ENCODE measurements at regions not wholly inside any gene's neighbourhood (a gene's known extent, or its start where the extent isn't known, plus 50 kb on each side); places are given as distances from the start of the nearest gene placed in this dataset.

GRCh38 chr2:118589721-118590120 lies 257.7 kb downstream of the EN1 start:
- DNase-seq (ENCODE audit: low read depth in 2 of 2), result no peak
- TF ChIP-seq CTCF (IDR thresholded peaks at IDR 0.05; ENCODE audit: low read depth, low read length), result no peak
- H3K4me3 ChIP-seq (replicated peaks in 1 of 2; ENCODE audit: low read depth in 2 of 2, low read length in 2 of 2), result no peak overlapping the region

- no peak for TF ChIP-seq CTCF (IDR thresholded peaks at IDR 0.05; ENCODE audit: low read depth, low read length)
- no peak overlapping the region for H3K4me3 ChIP-seq (replicated peaks in 1 of 2; ENCODE audit: low read depth in 2 of 2, low read length in 2 of 2)
- no peak for DNase-seq (ENCODE audit: low read depth in 2 of 2)
Measured at GRCh38 chr2:118588850-118589249, 258.6 kb downstream of the EN1 start.

- TF ChIP-seq CTCF (IDR thresholded peaks at IDR 0.05; ENCODE audit: low read depth, low read length), result no peak
Measured at GRCh38 chr2:118586312-118586711, 261.1 kb downstream of the EN1 start.

GRCh38 chr2:118584877-118585276 lies 262.6 kb downstream of the EN1 start:
- no peak for TF ChIP-seq CTCF (IDR thresholded peaks at IDR 0.05; ENCODE audit: low read depth, low read length)
- no peak for DNase-seq (ENCODE audit: low read depth in 2 of 2)
- H3K4me3 ChIP-seq (replicated peaks in 1 of 2; ENCODE audit: low read depth in 2 of 2, low read length in 2 of 2), result no peak overlapping the region

More at GRCh38 chr2:118586312-118586711, 261.1 kb downstream of the EN1 start:
- no peak overlapping the region for H3K4me3 ChIP-seq (replicated peaks in 1 of 2; ENCODE audit: low read depth in 2 of 2, low read length in 2 of 2)
- DNase-seq (ENCODE audit: low read depth in 2 of 2), result no peak

GRCh38 chr2:118584062-118584749 lies 263.2 kb downstream of the EN1 start:
- DNase-seq (ENCODE audit: low read depth in 2 of 2), result no peak
- no peak for TF ChIP-seq CTCF (IDR thresholded peaks at IDR 0.05; ENCODE audit: low read depth, low read length)
- no peak overlapping the region for H3K4me3 ChIP-seq (replicated peaks in 1 of 2; ENCODE audit: low read depth in 2 of 2, low read length in 2 of 2)

- H3K4me3 ChIP-seq (replicated peaks in 1 of 2; ENCODE audit: low read depth in 2 of 2, low read length in 2 of 2), result no peak overlapping the region
- TF ChIP-seq CTCF (IDR thresholded peaks at IDR 0.05; ENCODE audit: low read depth, low read length), result no peak
- no peak for DNase-seq (ENCODE audit: low read depth in 2 of 2)
Measured at GRCh38 chr2:118582058-118582457, 265.4 kb downstream of the EN1 start.

- no peak for TF ChIP-seq CTCF (IDR thresholded peaks at IDR 0.05; ENCODE audit: low read depth, low read length)
- no peak overlapping the region for H3K4me3 ChIP-seq (replicated peaks in 1 of 2; ENCODE audit: low read depth in 2 of 2, low read length in 2 of 2)
- peak in 1 of 2 donors; percentile 10 for DNase-seq (ENCODE audit: low read depth in 2 of 2)
Measured at GRCh38 chr2:118580651-118581050, 266.8 kb downstream of the EN1 start.

Data from cardiac fibroblast (primary cell).